GM23248 (cell line): ENCODE measurements at regions not wholly inside any gene's neighbourhood (a gene's known extent, or its start where the extent isn't known, plus 50 kb on each side); places are given as distances from the start of the nearest gene placed in this dataset.

Source experiments
- EZH2 ChIP-seq: fragments of 200-600 bp; sonication (generic); IDR thresholded peaks from 2 replicates; pipeline ENCODE4 v1.6.1; 2018; ENCODE audit warnings: antibody characterized with exemption, mild to moderate bottlenecking; ENCODE audit not compliant: insufficient read depth, poor library complexity, severe bottlenecking
- EZH2phosphoT487 ChIP-seq: fragments of 200-600 bp; sonication (generic); IDR thresholded peaks from 2 replicates; pipeline ENCODE4 v1.6.1; 2018; ENCODE audit warnings: antibody characterized with exemption, moderate library complexity, mild to moderate bottlenecking, low read depth; ENCODE audit not compliant: insufficient read depth

- TF ChIP-seq EZH2 (no peak), EZH2phosphoT487 (no peak)
These were observed 165.0 kb upstream of the CTSO start for GRCh38 chr4:156118507-156119220.
